Right lobe of liver (tissue), 4 donors: ENCODE measurements at regions not wholly inside any gene's neighbourhood (a gene's known extent, or its start where the extent isn't known, plus 50 kb on each side); places are given as distances from the start of the nearest gene placed in this dataset.

Source experiments
- POLR2A ChIP-seq: fragments of 450-650 bp; IDR thresholded peaks from one replicate; pipeline ENCODE4 v1.6.1; 2017; ENCODE audit warnings: antibody characterized with exemption, mild to moderate bottlenecking
- TF ChIP-seq, protein P1 (sequence below), 4 donors: fragments of 200-600 bp in 3 of 4; fragments of 450-650 bp in 1 of 4; IDR thresholded peaks; one replicate each; pipeline versions ENCODE4 v1.5.1 to v1.8.0; 2016 to 2022; ENCODE audit warnings: antibody characterized with exemption in 4 of 4, mild to moderate bottlenecking in 2 of 4
- donor health status: DM: no; HTN: no; CAD: no.
- donor health status: DM: no; HTN: no; CAD: no.
- donor health status: DM: no; HTN: yes; CAD: no.

DNA sequence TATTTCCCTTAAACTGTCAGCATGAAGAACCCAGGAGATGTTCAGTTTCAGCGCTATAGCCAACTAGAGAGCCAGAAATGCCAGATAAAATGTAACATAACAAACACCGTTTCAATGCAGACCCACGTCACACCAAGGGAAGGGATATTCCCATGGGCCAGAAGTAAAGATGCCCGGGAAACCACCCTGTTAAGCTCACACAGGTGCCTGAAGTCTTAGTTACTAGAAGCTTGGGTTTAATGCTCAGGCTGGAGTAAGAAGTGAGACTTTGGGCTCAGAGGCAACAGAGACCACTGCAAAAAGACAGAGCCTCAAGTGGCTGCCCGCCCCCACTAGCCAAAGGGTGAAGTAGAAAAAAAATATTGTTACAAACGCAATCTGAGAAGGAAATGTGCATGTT, 52.3 kb downstream of the SYNE3 start:
- TF ChIP-seq, protein P1, sequence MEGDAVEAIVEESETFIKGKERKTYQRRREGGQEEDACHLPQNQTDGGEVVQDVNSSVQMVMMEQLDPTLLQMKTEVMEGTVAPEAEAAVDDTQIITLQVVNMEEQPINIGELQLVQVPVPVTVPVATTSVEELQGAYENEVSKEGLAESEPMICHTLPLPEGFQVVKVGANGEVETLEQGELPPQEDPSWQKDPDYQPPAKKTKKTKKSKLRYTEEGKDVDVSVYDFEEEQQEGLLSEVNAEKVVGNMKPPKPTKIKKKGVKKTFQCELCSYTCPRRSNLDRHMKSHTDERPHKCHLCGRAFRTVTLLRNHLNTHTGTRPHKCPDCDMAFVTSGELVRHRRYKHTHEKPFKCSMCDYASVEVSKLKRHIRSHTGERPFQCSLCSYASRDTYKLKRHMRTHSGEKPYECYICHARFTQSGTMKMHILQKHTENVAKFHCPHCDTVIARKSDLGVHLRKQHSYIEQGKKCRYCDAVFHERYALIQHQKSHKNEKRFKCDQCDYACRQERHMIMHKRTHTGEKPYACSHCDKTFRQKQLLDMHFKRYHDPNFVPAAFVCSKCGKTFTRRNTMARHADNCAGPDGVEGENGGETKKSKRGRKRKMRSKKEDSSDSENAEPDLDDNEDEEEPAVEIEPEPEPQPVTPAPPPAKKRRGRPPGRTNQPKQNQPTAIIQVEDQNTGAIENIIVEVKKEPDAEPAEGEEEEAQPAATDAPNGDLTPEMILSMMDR (IDR thresholded peaks at IDR 0.05), result no peak
- TF ChIP-seq POLR2A, result no peak
